Adrenal gland (tissue), 9 donors: ENCODE measurements at regions not wholly inside any gene's neighbourhood (a gene's known extent, or its start where the extent isn't known, plus 50 kb on each side); places are given as distances from the start of the nearest gene placed in this dataset.

Experiments used
- DNase-seq, 7 donors: peaks; one replicate each; pipeline ENCODE4 v3.0.0-alpha.2; 2019 to 2020
- H3K27ac ChIP-seq, 5 donors: fragments of 200-600 bp; sonication (generic) in 4 of 5; 1 replicate in 3 of 5; 2 replicates in 2 of 5; pipeline versions ENCODE4 v1.5.1 to v1.8.0; 2016 to 2020; ENCODE audit warnings: mild to moderate bottlenecking in 1 of 5
- H3K27me3 ChIP-seq: fragments of 200-600 bp; 2 replicates; pipeline ENCODE4 v1.8.0; 2021
- H3K36me3 ChIP-seq, 2 donors: fragments of 200-600 bp; replicated peaks in 1 of 2; 1 replicate in 1 of 2; 2 replicates in 1 of 2; pipeline versions ENCODE4 v1.5.1 to v1.8.0; 2018 to 2022
- H3K4me1 ChIP-seq, 2 donors: fragments of 200-600 bp; replicated peaks in 1 of 2; 1 replicate in 1 of 2; 2 replicates in 1 of 2; pipeline versions ENCODE4 v1.5.1 to v1.8.0; 2018 to 2021
- H3K4me3 ChIP-seq, 4 donors: fragments of 200-600 bp; sonication (generic) in 3 of 4; one replicate each; pipeline ENCODE4 v1.5.1; 2016 to 2018
- H3K9me3 ChIP-seq, 3 donors: fragments of 200-600 bp; sonication (generic) in 1 of 3; replicated peaks in 1 of 3; 1 replicate in 2 of 3; 2 replicates in 1 of 3; pipeline versions ENCODE4 v1.5.1 to v1.8.0; 2016 to 2021
- CTCF ChIP-seq, 6 experiments: fragments of 450-650 bp in 4 of 6; fragments of 200-600 bp in 2 of 6; sonication (generic) in 1 of 6; IDR thresholded peaks; 1 replicate in 5 of 6; 2 replicates in 1 of 6; pipeline versions ENCODE4 v1.5.1 to v1.8.0; 2016 to 2021; ENCODE audit warnings: antibody characterized with exemption in 6 of 6, mild to moderate bottlenecking in 2 of 6, moderate library complexity in 1 of 6
- POLR2A ChIP-seq, 2 donors: fragments of 450-650 bp; IDR thresholded peaks; one replicate each; pipeline ENCODE4 v1.6.1; 2017; ENCODE audit warnings: antibody characterized with exemption in 2 of 2, mild to moderate bottlenecking in 2 of 2, moderate library complexity in 1 of 2
- WGBS, 4 donors: extraction: QIAGEN DNeasy Blood & Tissue Kit in 2 of 4; methylation state at CpG; one replicate each; pipeline versions ENCODE4 v1.1.5 to v1.1.7; 2013 to 2017; 5-methylcytosine and 5-hydroxymethylcytosine counted together
- intact Hi-C, 2 donors: fragments of 100-400 bp; cut with DNase I; formaldehyde crosslinking; loops; one replicate each; pipeline versions ENCODE4 v1.14.1 to v1.15.0; 2022 to 2023
- donor health status: healthy with polysubstance abuse.
- donor health status: Bipolar disorder and iron deficiency.
- donor health status: DM: yes; HTN: yes; CAD: no.
- donor health status: DM: no; HTN: no; CAD: no.
- donor health status: DM: no; HTN: no; CAD: no.

GRCh38 chr20:11452326-11452725 lies 465.4 kb upstream of the BTBD3 start:
- Histone ChIP-seq H3K9me3 (no peaks in the 10 kb centered on the region), H3K36me3 (no peaks in the 10 kb centered on the region), H3K27ac (no peak overlapping the region), H3K4me1 (no peaks in the 10 kb centered on the region), H3K4me3 (no peak overlapping the region), H3K27me3 (no peaks in the 10 kb centered on the region)
- no peak for DNase-seq
- 65 to 67% (median 66%) methylated on average over 6 of the region's 6 CpGs for WGBS, 4 donors
- intact Hi-C loops: no loop called here
- no peak for TF ChIP-seq POLR2A (IDR thresholded peaks at IDR 0.05)
- TF ChIP-seq CTCF (IDR thresholded peaks at IDR 0.05): no peak

GRCh38 chr20:11453430-11453829 lies 464.3 kb upstream of the BTBD3 start:
- no peaks in the 10 kb centered on the region for H3K4me1 ChIP-seq
- no peak for DNase-seq
- intact Hi-C loops: no loop called here
- TF ChIP-seq CTCF (IDR thresholded peaks at IDR 0.05): no peak
- TF ChIP-seq POLR2A (IDR thresholded peaks at IDR 0.05): no peak
- WGBS, 4 donors: 76 to 93% (median 85%) methylated on average over 2 of the region's 2 CpGs
- H3K9me3 ChIP-seq: no peaks in the 10 kb centered on the region
- no peak overlapping the region for H3K4me3 ChIP-seq
- no peak overlapping the region for H3K27ac ChIP-seq
- H3K36me3 ChIP-seq: no peaks in the 10 kb centered on the region
- H3K27me3 ChIP-seq: no peaks in the 10 kb centered on the region

- Histone ChIP-seq H3K4me1 (no peaks in the 10 kb centered on the region), H3K27ac (no peak overlapping the region), H3K27me3 (no peaks in the 10 kb centered on the region), H3K36me3 (no peaks in the 10 kb centered on the region), H3K4me3 (no peak overlapping the region), H3K9me3 (no peaks in the 10 kb centered on the region)
- no peak for DNase-seq
- WGBS, 4 donors: 45 to 57% (median 50%) methylated on average over 7 of the region's 7 CpGs
- intact Hi-C loops: no loop called here
- no peak for TF ChIP-seq CTCF (IDR thresholded peaks at IDR 0.05)
- no peak for TF ChIP-seq POLR2A (IDR thresholded peaks at IDR 0.05)
Measured at GRCh38 chr20:11454966-11455799, 462.5 kb upstream of the BTBD3 start.

- intact Hi-C loops: no loop called here
- TF ChIP-seq CTCF (IDR thresholded peaks at IDR 0.05): no peak
- no peak for TF ChIP-seq POLR2A (IDR thresholded peaks at IDR 0.05)
- H3K27ac ChIP-seq: no peak overlapping the region
- no peaks in the 10 kb centered on the region for H3K9me3 ChIP-seq
- H3K4me3 ChIP-seq: no peak overlapping the region
- no peaks in the 10 kb centered on the region for H3K36me3 ChIP-seq
- WGBS, 4 donors: 61 to 73% (median 70%) methylated on average over 5 of the region's 5 CpGs
- DNase-seq: no peak
- H3K4me1 ChIP-seq: no peaks in the 10 kb centered on the region
- H3K27me3 ChIP-seq: no peaks in the 10 kb centered on the region
Measured at GRCh38 chr20:11457488-11457887, 460.2 kb upstream of the BTBD3 start.
